SJCRH30 (cell line): ENCODE measurements at regions not wholly inside any gene's neighbourhood (a gene's known extent, or its start where the extent isn't known, plus 50 kb on each side); places are given as distances from the start of the nearest gene placed in this dataset.

ENCODE experiments used
- DNase-seq, 2 experiments: peaks; one replicate each; pipeline ENCODE4 v3.0.0-alpha.2; 2015 to 2020
- H3K27ac ChIP-seq: fragments of 250-450 bp; sonication (Bioruptor Pico); 2 replicates; pipeline ENCODE4 v1.5.1; 2020; ENCODE audit warnings: mild to moderate bottlenecking, moderate library complexity
- H3K27me3 ChIP-seq: fragments of 250-450 bp; sonication (Bioruptor Pico); 2 replicates; pipeline ENCODE4 v1.5.1; 2020; ENCODE audit warnings: mild to moderate bottlenecking, moderate library complexity
- H3K36me3 ChIP-seq: fragments of 250-450 bp; sonication (Bioruptor Pico); 2 replicates; pipeline ENCODE4 v1.5.1; 2020; ENCODE audit warnings: mild to moderate bottlenecking, moderate library complexity
- H3K4me1 ChIP-seq: fragments of 250-450 bp; sonication (Bioruptor Pico); 2 replicates; pipeline ENCODE4 v1.5.1; 2020; ENCODE audit warnings: mild to moderate bottlenecking, moderate library complexity
- H3K4me3 ChIP-seq: fragments of 250-450 bp; sonication (Bioruptor Pico); 2 replicates; pipeline ENCODE4 v1.5.1; 2020; ENCODE audit warnings: mild to moderate bottlenecking, moderate library complexity
- H3K9me3 ChIP-seq: fragments of 250-450 bp; sonication (Bioruptor Pico); replicated peaks from 2 replicates; pipeline ENCODE4 v1.5.1; 2020; ENCODE audit warnings: mild to moderate bottlenecking, moderate library complexity

- no peak overlapping the region for H3K4me3 ChIP-seq
- H3K4me1 ChIP-seq, result no peaks in the 10 kb centered on the region
- no peaks in the 10 kb centered on the region for H3K9me3 ChIP-seq
- no peaks in the 10 kb centered on the region for H3K27me3 ChIP-seq
- no peak overlapping the region for H3K27ac ChIP-seq
- H3K36me3 ChIP-seq, result no peaks in the 10 kb centered on the region
- no peak for DNase-seq
These were observed 87.4 kb upstream of the CLDN14 start for GRCh38 chr21:36567216-36567885.

DNA sequence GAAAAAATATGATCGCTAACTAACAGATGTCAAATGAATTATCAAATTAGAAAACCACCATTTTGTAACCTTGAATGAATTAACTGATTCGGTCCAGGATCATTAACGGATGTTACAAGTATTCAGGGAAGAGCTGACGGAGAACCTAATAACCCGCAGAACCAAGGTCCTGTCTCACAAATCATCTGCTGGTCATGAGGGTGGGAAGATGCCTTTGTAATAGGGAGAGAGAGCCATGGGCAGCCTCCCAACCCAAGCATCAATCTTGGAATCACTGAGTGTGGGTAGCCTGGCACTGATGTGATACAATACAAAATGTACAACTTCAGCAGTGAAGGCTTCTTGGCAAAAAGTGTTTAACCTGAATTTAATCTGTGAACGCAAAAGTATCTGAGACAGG, 89.6 kb upstream of the CLDN14 start:
- Histone ChIP-seq H3K4me1 (no peaks in the 10 kb centered on the region), H3K27ac (no peak overlapping the region), H3K9me3 (no peaks in the 10 kb centered on the region), H3K27me3 (no peaks in the 10 kb centered on the region), H3K4me3 (no peak overlapping the region), H3K36me3 (no peaks in the 10 kb centered on the region)
- DNase-seq, result no peak

DNA sequence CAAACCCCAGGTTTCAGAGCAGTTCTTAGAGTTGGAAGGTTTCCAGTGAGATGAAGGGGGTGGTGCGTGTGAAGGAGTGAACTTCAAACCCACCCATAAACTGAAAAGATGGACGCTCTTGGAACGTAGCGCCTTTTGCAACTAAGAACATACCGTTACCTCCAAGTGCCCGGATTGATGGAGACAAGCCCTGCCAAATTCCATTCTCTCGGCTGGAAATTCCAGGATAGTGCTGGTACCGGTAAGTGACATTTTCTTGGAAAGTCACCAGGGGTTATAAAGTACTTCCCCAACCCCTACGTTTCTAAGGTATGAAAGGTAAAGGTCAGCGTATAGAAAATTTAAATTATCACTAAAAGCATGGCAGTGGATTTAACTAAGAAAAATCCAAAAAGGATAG, 91.6 kb upstream of the CLDN14 start:
- DNase-seq, result no peak
- Histone ChIP-seq H3K36me3 (no peaks in the 10 kb centered on the region), H3K9me3 (no peaks in the 10 kb centered on the region), H3K27me3 (no peaks in the 10 kb centered on the region), H3K4me1 (no peaks in the 10 kb centered on the region), H3K4me3 (no peak overlapping the region), H3K27ac (no peak overlapping the region)

DNA sequence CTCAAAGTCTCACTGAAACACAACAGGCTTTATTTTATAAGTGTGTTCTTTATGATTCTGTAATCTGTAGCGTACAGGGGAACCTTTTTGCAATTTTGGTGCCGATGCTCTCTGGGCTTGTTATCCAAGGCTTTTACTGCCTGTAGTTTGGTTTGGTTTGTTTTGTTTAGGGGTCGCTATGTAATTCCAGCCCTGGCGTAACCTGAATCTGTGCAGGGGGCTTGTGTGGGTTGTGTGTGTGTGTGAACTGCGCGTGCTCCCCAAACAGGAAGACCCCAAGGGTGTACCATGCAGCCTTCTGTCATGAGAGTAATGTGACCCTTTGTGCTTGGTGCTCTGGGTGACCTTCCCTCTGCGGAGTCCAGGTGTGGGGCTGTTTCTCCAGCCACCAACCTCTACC, 92.1 kb upstream of the CLDN14 start:
- H3K27ac ChIP-seq, result no peak overlapping the region
- H3K27me3 ChIP-seq, result no peaks in the 10 kb centered on the region
- no peak overlapping the region for H3K4me3 ChIP-seq
- H3K36me3 ChIP-seq, result no peaks in the 10 kb centered on the region
- H3K9me3 ChIP-seq, result no peaks in the 10 kb centered on the region
- DNase-seq, result no peak
- H3K4me1 ChIP-seq, result no peaks in the 10 kb centered on the region

GRCh38 chr21:36575306-36575705, 95.4 kb upstream of the CLDN14 start:
- Histone ChIP-seq H3K36me3 (no peaks in the 10 kb centered on the region), H3K27me3 (no peaks in the 10 kb centered on the region), H3K4me3 (no peak overlapping the region), H3K9me3 (no peaks in the 10 kb centered on the region; the same call in 1 of the 2 replicates), H3K4me1 (peaks cover 8% of the 10 kb centered on the region), H3K27ac (no peak overlapping the region)
- DNase-seq, result no peak

- H3K27me3 ChIP-seq, result no peaks in the 10 kb centered on the region
These were observed 96.5 kb upstream of the CLDN14 start for GRCh38 chr21:36576441-36576840.

DNA sequence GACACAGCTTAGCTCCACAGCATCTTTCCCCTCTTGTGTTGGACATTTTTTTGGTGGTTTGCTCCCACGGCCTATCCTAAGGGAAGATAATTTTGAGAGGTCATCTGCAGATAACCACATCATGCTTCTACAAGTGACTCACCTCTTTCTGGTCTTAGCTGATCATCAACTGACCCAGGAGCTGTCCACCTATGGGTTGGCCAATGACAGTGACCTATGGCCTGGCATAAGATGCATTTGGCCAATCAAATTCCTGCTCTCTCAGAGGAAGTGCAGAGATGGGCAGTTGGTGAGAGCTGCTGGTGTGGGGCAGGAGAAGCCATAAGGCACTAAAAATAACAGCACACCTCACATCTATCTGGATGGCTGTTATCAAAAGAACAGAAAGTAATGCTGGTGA, 100.0 kb upstream of the CLDN14 start:
- H3K27me3 ChIP-seq, result no peaks in the 10 kb centered on the region
- H3K9me3 ChIP-seq, result peaks cover 2% of the 10 kb centered on the region; the same call in 1 of the 2 replicates
- H3K4me3 ChIP-seq, result no peak overlapping the region
- H3K27ac ChIP-seq, result no peak overlapping the region
- peaks cover 8% of the 10 kb centered on the region for H3K4me1 ChIP-seq
- no peak for DNase-seq
- H3K36me3 ChIP-seq, result no peaks in the 10 kb centered on the region

More at GRCh38 chr21:36576441-36576840, 96.5 kb upstream of the CLDN14 start:
- no peak for DNase-seq
- H3K4me1 ChIP-seq, result peaks cover 8% of the 10 kb centered on the region
- H3K9me3 ChIP-seq, result no peaks in the 10 kb centered on the region; the same call in 1 of the 2 replicates
- no peaks in the 10 kb centered on the region for H3K36me3 ChIP-seq
- no peak overlapping the region for H3K27ac ChIP-seq
- no peak overlapping the region for H3K4me3 ChIP-seq

DNA sequence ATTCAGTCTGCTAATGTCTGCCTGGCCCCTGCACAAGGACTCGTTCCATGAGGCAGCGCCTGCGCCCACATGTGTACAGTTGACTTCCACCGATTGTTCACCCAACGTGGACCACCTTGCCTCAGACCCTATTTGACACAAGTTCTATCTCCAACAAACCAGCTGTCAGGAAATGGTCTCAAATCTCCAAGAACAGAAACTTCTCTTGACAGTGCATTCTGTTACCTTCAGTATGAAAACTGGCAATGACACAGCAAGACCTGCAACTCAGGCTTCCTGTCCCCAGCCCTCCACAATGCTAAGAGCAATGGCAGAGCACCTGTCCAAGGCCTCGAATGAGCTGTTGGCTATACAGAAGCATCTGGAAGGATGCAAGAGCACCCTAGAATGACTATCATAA, 102.3 kb upstream of the CLDN14 start:
- no peak overlapping the region for H3K27ac ChIP-seq
- H3K36me3 ChIP-seq, result no peaks in the 10 kb centered on the region
- no peak overlapping the region for H3K4me3 ChIP-seq
- peaks cover 8% of the 10 kb centered on the region for H3K4me1 ChIP-seq
- H3K27me3 ChIP-seq, result no peaks in the 10 kb centered on the region
- peaks cover 6% of the 10 kb centered on the region; the same call in 1 of the 2 replicates for H3K9me3 ChIP-seq
- DNase-seq, result no peak

DNA sequence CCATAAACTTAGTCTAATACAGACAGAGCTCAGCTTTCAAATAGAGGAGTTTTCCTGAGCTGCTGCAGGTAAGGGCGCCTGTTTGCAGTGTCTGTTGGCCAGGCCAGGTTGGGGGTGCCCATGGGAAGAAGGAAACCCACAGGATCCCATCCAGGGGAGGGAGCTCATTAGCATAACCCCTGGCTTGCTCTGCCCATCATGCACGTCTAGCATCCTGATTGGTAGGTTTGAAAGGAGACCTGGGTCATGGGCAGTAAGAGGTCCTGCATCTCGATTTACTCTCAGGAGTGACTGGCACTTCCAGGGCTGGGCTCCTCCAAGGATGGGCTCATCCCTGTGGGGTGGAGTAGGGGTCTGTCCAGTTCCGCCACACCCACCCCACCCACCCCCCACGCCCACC, 103.7 kb upstream of the CLDN14 start:
- peaks cover 6% of the 10 kb centered on the region for H3K4me1 ChIP-seq
- no peaks in the 10 kb centered on the region for H3K27me3 ChIP-seq
- DNase-seq, result no peak
- H3K27ac ChIP-seq, result no peak overlapping the region
- no peaks in the 10 kb centered on the region for H3K36me3 ChIP-seq
- H3K4me3 ChIP-seq, result no peak overlapping the region
- peaks cover 6% of the 10 kb centered on the region; the same call in 1 of the 2 replicates for H3K9me3 ChIP-seq

DNA sequence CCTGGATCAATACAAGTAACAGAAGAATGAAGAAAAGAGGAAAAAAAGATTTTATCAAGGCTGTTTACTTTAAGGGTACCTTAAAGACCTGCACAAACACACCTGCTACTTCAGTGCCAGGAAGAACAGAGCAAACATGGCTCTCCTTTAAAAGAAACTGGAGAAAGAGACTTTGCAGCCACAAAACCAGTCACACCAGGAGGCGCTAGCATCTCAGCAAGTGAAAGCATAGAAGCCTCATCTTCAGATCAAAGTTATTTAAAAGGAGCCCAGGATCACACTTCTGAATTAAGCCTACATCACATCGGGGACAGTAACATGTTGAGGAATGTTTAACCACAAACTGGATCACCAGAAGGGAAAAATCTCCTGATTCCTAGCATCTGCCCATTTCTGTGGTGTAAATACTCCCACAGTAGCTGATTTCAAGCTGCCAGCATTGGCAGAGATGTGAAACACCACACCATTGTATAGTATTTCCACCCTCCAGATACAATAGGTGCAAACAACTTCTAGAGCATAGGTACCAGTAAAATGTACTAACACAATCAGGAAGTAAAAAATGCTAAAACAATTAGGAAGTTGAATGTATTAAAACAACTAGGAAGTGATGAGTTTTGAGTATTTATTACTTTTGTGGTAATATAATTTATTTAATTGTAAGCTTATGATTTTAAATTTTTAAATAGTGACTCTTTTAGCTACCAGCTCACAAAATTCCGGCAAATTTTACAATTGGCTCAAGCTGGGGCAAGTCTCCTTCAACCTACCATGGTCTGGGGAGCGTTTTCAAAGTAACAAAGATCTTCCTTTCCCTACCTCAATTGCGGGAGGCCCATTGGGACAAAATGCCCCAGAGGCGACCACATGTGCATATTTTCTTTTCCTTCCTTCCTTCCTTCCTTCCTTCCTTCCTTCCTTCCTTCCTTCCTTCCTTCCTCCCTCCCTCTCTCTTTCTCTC, 105.3 kb upstream of the CLDN14 start:
- DNase-seq, result no peak
- Histone ChIP-seq H3K27ac (no peak overlapping the region), H3K4me3 (no peak overlapping the region), H3K9me3 (peaks cover 6% of the 10 kb centered on the region; the same call in 1 of the 2 replicates), H3K27me3 (no peaks in the 10 kb centered on the region), H3K4me1 (no peaks in the 10 kb centered on the region), H3K36me3 (no peaks in the 10 kb centered on the region)

- no peak for DNase-seq
- Histone ChIP-seq H3K9me3 (peaks cover 6% of the 10 kb centered on the region; the same call in 1 of the 2 replicates), H3K27ac (no peak overlapping the region), H3K27me3 (no peaks in the 10 kb centered on the region), H3K36me3 (no peaks in the 10 kb centered on the region), H3K4me1 (no peaks in the 10 kb centered on the region), H3K4me3 (no peak overlapping the region)
These were observed 107.5 kb upstream of the CLDN14 start for GRCh38 chr21:36587388-36587787.

DNA sequence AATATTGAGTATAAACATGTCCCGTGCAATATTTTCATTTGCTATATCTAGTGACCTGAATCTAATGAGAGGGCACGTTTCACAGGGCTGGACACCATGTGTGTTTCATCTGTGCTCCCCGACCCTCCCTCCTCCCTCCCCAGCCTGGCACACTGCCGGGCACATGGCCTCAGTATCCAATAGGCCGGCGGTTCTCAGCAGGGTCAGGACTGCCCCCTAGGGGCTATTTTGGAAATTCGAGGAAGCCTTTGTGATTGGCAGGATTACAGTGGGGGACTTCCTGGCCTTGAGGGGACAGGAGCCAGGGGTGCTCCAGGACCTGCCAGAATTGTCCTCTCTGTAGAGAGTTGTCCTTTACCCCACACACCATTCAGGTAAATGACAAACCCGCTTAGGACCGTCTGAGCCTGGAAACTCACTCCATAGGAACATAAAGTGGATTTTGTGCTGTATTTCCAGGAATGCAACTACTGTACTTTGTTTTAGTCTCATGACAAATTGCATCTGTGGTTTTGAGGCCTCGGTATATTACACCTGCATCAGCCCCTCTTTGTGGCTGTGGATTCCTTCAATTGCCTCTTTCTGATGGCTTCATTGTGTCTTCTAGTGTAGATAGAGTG, 109.5 kb upstream of the SIM2 start:
- no peak overlapping the region for H3K27ac ChIP-seq
- no peaks in the 10 kb centered on the region for H3K36me3 ChIP-seq
- H3K27me3 ChIP-seq, result no peaks in the 10 kb centered on the region
- H3K9me3 ChIP-seq, result peaks cover 6% of the 10 kb centered on the region; the same call in 1 of the 2 replicates
- no peaks in the 10 kb centered on the region for H3K4me1 ChIP-seq
- peak; percentile 33 to 61 for DNase-seq
- no peak overlapping the region for H3K4me3 ChIP-seq

- DNase-seq, result no peak
- no peaks in the 10 kb centered on the region for H3K4me1 ChIP-seq
- no peaks in the 10 kb centered on the region for H3K36me3 ChIP-seq
- H3K27me3 ChIP-seq, result no peaks in the 10 kb centered on the region
- H3K27ac ChIP-seq, result no peak overlapping the region
- H3K9me3 ChIP-seq, result no peaks in the 10 kb centered on the region
- no peak overlapping the region for H3K4me3 ChIP-seq
These were observed 107.5 kb upstream of the SIM2 start for GRCh38 chr21:36591326-36591970.

DNA sequence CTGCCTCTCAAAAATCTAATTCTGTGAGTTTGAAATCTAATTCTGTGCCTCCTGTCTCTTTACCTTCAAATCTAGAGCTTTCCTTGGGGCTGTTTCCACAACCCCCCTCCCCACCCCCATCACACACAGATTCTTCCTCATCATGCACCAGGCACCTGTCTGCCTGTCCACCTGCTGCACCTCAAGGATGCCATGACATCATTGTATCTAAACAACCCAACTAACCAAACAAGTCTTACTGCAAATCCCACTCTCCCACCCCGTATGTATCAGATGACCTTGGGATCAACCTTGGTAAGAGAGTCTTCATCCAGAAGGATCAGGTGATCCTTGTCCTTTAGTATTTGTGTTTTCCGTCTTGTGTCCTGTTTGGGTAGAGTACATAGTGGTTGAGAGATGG, 102.7 kb upstream of the SIM2 start:
- Histone ChIP-seq H3K27me3 (no peaks in the 10 kb centered on the region), H3K9me3 (no peaks in the 10 kb centered on the region), H3K27ac (no peak overlapping the region), H3K4me3 (no peak overlapping the region), H3K4me1 (no peaks in the 10 kb centered on the region), H3K36me3 (no peaks in the 10 kb centered on the region)
- DNase-seq, result no peak
